ENCODE measurements at regions not wholly inside any gene's neighbourhood (a gene's known extent, or its start where the extent isn't known, plus 50 kb on each side); places are given as distances from the start of the nearest gene placed in this dataset.

- Histone ChIP-seq H3K4me1 (ENCODE audit: insufficient read depth, low read length) (peaks cover 7% of the 10 kb centered on the region; the same call in 1 of the 2 replicates), H4K20me1 (ENCODE audit: insufficient read depth, low read length) (no peaks in the 10 kb centered on the region), H3K9me3 (ENCODE audit: low read length) (no peaks in the 10 kb centered on the region), H3K36me3 (replicated peaks in 1 of 2; ENCODE audit: control insufficient read depth in 1 of 2, insufficient read depth in 2 of 2, low read length in 2 of 2) (no peaks in the 10 kb centered on the region), H3K27ac (ENCODE audit: extremely low read length, insufficient read depth, low read length) (no peak overlapping the region), H3K9ac (ENCODE audit: insufficient read depth, low read depth, low read length) (no peak overlapping the region), H2AFZ (ENCODE audit: low read length) (no peak overlapping the region), H3K79me2 (ENCODE audit: insufficient read depth, low read length) (no peaks in the 10 kb centered on the region), H3K4me3 (replicated peaks in 1 of 3; ENCODE audit: insufficient read depth in 1 of 3, low read depth in 2 of 3, low read length in 3 of 3) (no peak overlapping the region), H3K27me3 (ENCODE audit: control insufficient read depth in 1 of 2, insufficient read depth in 2 of 2, low read length in 2 of 2) (no peaks in the 10 kb centered on the region; a peak in 1 of 5 replicates), H3K4me2 (ENCODE audit: low read depth, low read length) (no peak overlapping the region)
- TF ChIP-seq ZXDC (CRISPR knock-in tag; IDR thresholded peaks at IDR 0.05) (no peak), ZNF746 (CRISPR knock-in tag; IDR thresholded peaks at IDR 0.05) (no peak), PHF21A (CRISPR knock-in tag; IDR thresholded peaks at IDR 0.05) (no peak), KDM4B (CRISPR knock-in tag; IDR thresholded peaks at IDR 0.05) (no peak), TOPORS (CRISPR knock-in tag; IDR thresholded peaks at IDR 0.05) (no peak), ZNF607 (CRISPR knock-in tag; IDR thresholded peaks at IDR 0.05; ENCODE audit: borderline replicate concordance) (no peak), NR2F1 (CRISPR knock-in tag; IDR thresholded peaks at IDR 0.05) (no peak), ZNF740 (CRISPR knock-in tag; IDR thresholded peaks at IDR 0.05) (no peak), ASH2L (IDR thresholded peaks at IDR 0.05; ENCODE audit: insufficient read length, low read depth, low read length) (no peak), PHF8 (CRISPR knock-in tag; IDR thresholded peaks at IDR 0.05) (no peak), POLR2G (IDR thresholded peaks at IDR 0.05; ENCODE audit: low read depth, low read length) (no peak), NR2F2 (IDR thresholded peaks at IDR 0.05; ENCODE audit: borderline replicate concordance, low read depth) (no peak), ZNF766 (CRISPR knock-in tag; IDR thresholded peaks at IDR 0.05; ENCODE audit: borderline replicate concordance) (no peak), THAP8 (CRISPR knock-in tag; IDR thresholded peaks at IDR 0.05; ENCODE audit: borderline replicate concordance) (no peak), TMF1 (CRISPR knock-in tag; IDR thresholded peaks at IDR 0.05; ENCODE audit: low read depth) (no peak), FOXO1 (CRISPR knock-in tag; IDR thresholded peaks at IDR 0.05) (no peak), ARHGAP35 (CRISPR knock-in tag; IDR thresholded peaks at IDR 0.05; ENCODE audit: borderline replicate concordance) (no peak), NRL (CRISPR knock-in tag; IDR thresholded peaks at IDR 0.05; ENCODE audit: borderline replicate concordance) (no peak), RCOR2 (CRISPR knock-in tag; IDR thresholded peaks at IDR 0.05) (no peak), MTF1 (CRISPR knock-in tag; IDR thresholded peaks at IDR 0.05) (no peak)
- 52% methylated on average over 10 of the region's 10 CpGs for WGBS (ENCODE audit: low lambda C conversion rate)
- DNase-seq (ENCODE audit: low spot score) (no peak), FAIRE-seq (no peak), ATAC-seq (no peak)
- intact Hi-C loops (cut with micrococcal nuclease; ENCODE audit: unreplicated experiment) (no loop called here), in situ Hi-C loops (cut with HindIII; ENCODE audit: extremely low pct_ligation_motif_present, low pct_unique_long_range_greater_than_20kb) (no loop called here)
- no TSS peak for BruUV-seq (replicated peaks)
- ChIA-PET POLR2A (no interaction called here), CTCF (ENCODE audit: low intra/inter-chr PET ratio, low total read pairs) (no interaction called here)
Measured at GRCh38 chr2:234172066-234172465, 121.6 kb downstream of the SPP2 start.

Measured in HepG2 (cell line).